ENCODE measurements at regions not wholly inside any gene's neighbourhood (a gene's known extent, or its start where the extent isn't known, plus 50 kb on each side); places are given as distances from the start of the nearest gene placed in this dataset.
"Not testable (repeated sequence)": the region's sequence is repeated elsewhere in the genome, so short reads cannot be mapped to it uniquely, and the experiment has no call there.

- TF ChIP-seq, protein P1, sequence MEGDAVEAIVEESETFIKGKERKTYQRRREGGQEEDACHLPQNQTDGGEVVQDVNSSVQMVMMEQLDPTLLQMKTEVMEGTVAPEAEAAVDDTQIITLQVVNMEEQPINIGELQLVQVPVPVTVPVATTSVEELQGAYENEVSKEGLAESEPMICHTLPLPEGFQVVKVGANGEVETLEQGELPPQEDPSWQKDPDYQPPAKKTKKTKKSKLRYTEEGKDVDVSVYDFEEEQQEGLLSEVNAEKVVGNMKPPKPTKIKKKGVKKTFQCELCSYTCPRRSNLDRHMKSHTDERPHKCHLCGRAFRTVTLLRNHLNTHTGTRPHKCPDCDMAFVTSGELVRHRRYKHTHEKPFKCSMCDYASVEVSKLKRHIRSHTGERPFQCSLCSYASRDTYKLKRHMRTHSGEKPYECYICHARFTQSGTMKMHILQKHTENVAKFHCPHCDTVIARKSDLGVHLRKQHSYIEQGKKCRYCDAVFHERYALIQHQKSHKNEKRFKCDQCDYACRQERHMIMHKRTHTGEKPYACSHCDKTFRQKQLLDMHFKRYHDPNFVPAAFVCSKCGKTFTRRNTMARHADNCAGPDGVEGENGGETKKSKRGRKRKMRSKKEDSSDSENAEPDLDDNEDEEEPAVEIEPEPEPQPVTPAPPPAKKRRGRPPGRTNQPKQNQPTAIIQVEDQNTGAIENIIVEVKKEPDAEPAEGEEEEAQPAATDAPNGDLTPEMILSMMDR (IDR thresholded peaks at IDR 0.05), result no peak
- ATAC-seq (ENCODE audit: insufficient number of reproducible peaks, low FRiP score, low read depth) (no peak), DNase-seq (ENCODE audit: low spot score) (no peak)
These were observed 305.4 kb upstream of the MAP3K7 start for GRCh38 chr6:90892271-90892670.

GRCh38 chr6:90891355-90891754 is 304.5 kb upstream of the MAP3K7 start:
- Histone ChIP-seq H3K4me3 (no peak overlapping the region), H3K9me3 (no peaks in the 10 kb centered on the region), H3K36me3 (no peaks in the 10 kb centered on the region), H3K4me1 (ENCODE audit: control insufficient read depth in 1 of 2, low read depth in 2 of 2) (no peaks in the 10 kb centered on the region), H3K27me3 (replicated peaks; ENCODE audit: insufficient read depth) (no peaks in the 10 kb centered on the region), H3K27ac (no peak overlapping the region)
- TF ChIP-seq, protein P1 (IDR thresholded peaks at IDR 0.05), result no peak
- DNase-seq (ENCODE audit: low spot score) (no peak), ATAC-seq (ENCODE audit: insufficient number of reproducible peaks, low FRiP score, low read depth) (no peak)

More at GRCh38 chr6:90892271-90892670, 305.4 kb upstream of the MAP3K7 start:
- Histone ChIP-seq H3K4me3 (no peak overlapping the region), H3K27ac (no peak overlapping the region), H3K36me3 (no peaks in the 10 kb centered on the region), H3K27me3 (replicated peaks; ENCODE audit: insufficient read depth) (no peaks in the 10 kb centered on the region), H3K4me1 (ENCODE audit: control insufficient read depth in 1 of 2, low read depth in 2 of 2) (no peaks in the 10 kb centered on the region), H3K9me3 (no peaks in the 10 kb centered on the region)

DNA sequence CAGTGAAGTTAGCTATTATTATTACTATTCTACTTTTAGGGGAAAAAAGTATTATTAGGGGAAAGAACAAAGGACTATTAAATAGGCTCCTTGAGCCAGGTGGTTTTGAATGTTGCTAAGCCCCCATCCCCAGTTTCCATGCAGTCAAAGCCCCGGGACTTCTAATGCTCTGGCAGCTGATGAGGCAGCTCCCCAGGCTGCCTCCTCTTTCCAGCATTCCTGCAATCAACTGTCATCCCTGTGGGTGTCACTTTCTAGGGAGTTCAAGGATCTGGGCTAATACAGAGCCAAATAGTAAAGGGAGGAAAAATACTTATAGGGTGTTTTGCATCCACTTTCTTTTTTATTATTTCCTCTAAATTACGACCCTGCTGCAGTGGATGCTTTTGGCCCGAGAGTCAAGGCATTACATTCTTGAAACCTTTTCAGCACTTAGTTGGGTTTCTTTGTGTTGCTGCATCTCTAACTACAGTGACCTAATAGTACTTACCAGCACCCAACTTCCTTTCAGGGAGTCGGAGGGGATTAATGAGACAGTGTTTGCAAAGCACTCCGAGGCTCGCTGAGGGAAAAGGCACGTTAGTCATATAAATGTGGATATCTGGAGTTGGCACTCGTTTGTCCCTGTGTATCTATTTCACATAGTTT is 303.9 kb upstream of the MAP3K7 start:
- H3K4me3 ChIP-seq, result no peak overlapping the region
- TF ChIP-seq, protein P1 (IDR thresholded peaks at IDR 0.05), result no peak
- H3K4me1 ChIP-seq (ENCODE audit: control insufficient read depth in 1 of 2, low read depth in 2 of 2), result no peaks in the 10 kb centered on the region
- no peaks in the 10 kb centered on the region for H3K27me3 ChIP-seq (replicated peaks; ENCODE audit: insufficient read depth)
- H3K27ac ChIP-seq, result no peak overlapping the region
- DNase-seq (ENCODE audit: low spot score), result no peak
- no peaks in the 10 kb centered on the region for H3K9me3 ChIP-seq
- no peak for ATAC-seq (ENCODE audit: insufficient number of reproducible peaks, low FRiP score, low read depth)
- H3K36me3 ChIP-seq, result no peaks in the 10 kb centered on the region

DNA sequence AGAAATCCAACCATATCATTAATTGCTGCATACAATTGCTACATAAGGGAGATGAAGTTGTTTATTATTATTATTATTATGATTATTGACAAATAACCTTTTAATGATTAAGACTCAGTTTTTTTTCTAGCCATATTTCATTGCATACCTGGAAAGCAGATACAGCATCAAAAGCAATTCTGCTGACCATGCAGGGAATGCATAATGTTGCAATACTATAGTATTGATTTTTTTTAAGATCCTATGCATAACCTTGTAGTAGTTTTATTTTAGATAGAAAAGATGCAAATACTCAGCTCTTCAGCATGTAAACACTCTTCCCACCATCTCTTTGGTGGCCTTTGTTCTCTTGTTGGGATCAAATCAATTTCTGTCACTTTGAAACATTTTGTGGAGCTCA is 300.9 kb upstream of the MAP3K7 start:
- H3K36me3 ChIP-seq, result no peaks in the 10 kb centered on the region
- H3K27ac ChIP-seq, result no peak overlapping the region
- H3K9me3 ChIP-seq, result no peaks in the 10 kb centered on the region
- no peak for DNase-seq (ENCODE audit: low spot score)
- H3K4me3 ChIP-seq, result no peak overlapping the region
- ATAC-seq (ENCODE audit: insufficient number of reproducible peaks, low FRiP score, low read depth), result no peak
- TF ChIP-seq, protein P1 (IDR thresholded peaks at IDR 0.05), result no peak
- H3K27me3 ChIP-seq (replicated peaks; ENCODE audit: insufficient read depth), result no peaks in the 10 kb centered on the region
- H3K4me1 ChIP-seq (ENCODE audit: control insufficient read depth in 1 of 2, low read depth in 2 of 2), result no peaks in the 10 kb centered on the region

DNA sequence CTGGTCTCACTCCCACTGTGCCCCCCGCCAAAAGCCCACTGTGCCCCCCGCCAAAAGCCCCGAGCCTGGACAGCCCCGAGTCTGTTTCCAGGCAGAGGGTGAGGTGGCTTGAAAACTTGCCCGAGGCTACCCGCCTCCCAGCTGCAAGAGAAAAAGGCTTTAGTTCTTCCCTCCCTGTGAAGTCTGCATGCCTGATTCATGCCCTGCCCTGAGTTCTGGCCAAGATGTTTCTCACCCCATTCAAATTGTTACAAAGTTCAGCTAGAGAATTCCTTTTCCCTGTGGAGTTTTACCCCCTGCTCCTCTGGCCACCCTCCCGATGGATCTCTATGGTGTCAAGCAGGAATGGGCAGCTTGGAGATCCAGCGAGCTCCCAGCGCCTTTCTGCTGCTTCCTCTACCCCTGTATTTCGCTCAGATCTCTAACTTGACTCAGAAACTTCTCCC is 298.8 kb upstream of the MAP3K7 start:
- Histone ChIP-seq H3K4me1 (ENCODE audit: control insufficient read depth in 1 of 2, low read depth in 2 of 2) (no peaks in the 10 kb centered on the region), H3K27ac (no peak overlapping the region), H3K27me3 (replicated peaks; ENCODE audit: insufficient read depth) (no peaks in the 10 kb centered on the region), H3K36me3 (no peaks in the 10 kb centered on the region), H3K4me3 (no peak overlapping the region), H3K9me3 (no peaks in the 10 kb centered on the region)
- DNase-seq (ENCODE audit: low spot score) (no peak), ATAC-seq (ENCODE audit: insufficient number of reproducible peaks, low FRiP score, low read depth) (no peak)
- TF ChIP-seq, protein P1 (IDR thresholded peaks at IDR 0.05), result no peak

DNA sequence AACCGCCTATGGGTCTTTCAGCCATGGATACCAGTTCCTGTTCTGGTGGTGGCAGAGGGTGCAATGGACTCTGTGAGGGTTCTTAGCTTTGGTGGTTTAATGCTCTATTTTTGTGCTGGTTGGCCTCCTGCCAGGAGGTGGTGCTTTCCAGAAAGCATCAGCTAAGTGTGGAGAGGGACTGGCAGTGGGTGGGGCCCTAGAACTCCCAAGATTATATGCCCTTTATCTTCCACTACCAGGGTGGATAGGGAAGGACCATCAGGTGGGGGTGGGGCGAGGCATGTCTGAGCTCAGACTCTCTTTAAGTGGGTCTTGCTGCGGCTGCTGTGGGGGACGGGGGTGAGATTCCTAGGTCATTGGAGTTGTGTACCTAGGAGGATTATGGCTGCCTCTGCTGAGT is 298.3 kb upstream of the MAP3K7 start:
- not testable (repeated sequence) for H3K4me1 ChIP-seq (ENCODE audit: control insufficient read depth in 1 of 2, low read depth in 2 of 2); H3K27me3 ChIP-seq (replicated peaks; ENCODE audit: insufficient read depth); DNase-seq (ENCODE audit: low spot score); H3K27ac ChIP-seq; H3K9me3 ChIP-seq; H3K4me3 ChIP-seq; H3K36me3 ChIP-seq; ATAC-seq (ENCODE audit: insufficient number of reproducible peaks, low FRiP score, low read depth)

All from thoracic aorta (tissue), 2 donors.